ENCODE measurements at regions not wholly inside any gene's neighbourhood (a gene's known extent, or its start where the extent isn't known, plus 50 kb on each side); places are given as distances from the start of the nearest gene placed in this dataset.
"Not testable (repeated sequence)": the region's sequence is repeated elsewhere in the genome, so short reads cannot be mapped to it uniquely, and the experiment has no call there.

DNA sequence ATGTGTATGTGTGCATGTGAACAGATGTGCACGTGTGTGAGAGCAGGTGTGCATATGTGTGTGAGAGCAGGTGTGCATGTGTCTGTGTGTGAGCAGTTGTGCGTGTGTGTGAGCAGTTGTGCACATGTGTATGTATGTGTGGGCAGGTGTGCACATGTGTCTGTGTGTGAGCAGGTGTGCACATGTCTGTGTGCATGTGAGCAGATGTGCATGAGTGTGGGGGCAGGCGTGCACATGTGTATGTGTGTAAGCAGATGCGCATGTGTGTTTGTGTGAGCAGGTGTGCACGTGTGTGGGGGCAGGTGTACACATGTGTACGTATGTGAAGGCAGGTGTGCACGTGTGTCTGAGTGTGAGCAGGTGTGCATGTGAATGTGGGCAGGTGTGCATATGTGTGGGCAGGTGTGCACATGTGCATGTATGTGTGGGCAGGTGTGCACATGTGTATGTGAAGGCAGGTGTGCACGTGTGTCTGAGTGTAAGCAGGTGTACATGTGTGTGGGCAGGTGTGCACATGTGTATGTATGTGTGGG is 66.5 kb upstream of the LRPAP1 start:
- DNase-seq (ENCODE audit: low read depth, low spot score): no peak
- in situ Hi-C loops (cut with HindIII; ENCODE audit: low sequenced_read_pairs): no loop called here
- TF ChIP-seq CTCF (IDR thresholded peaks at IDR 0.05; ENCODE audit: low read depth, low read length): no peak
- H3K4me3 ChIP-seq (ENCODE audit: low read depth, low read length): no peak overlapping the region

GRCh38 chr4:3597896-3598505 is 65.8 kb upstream of the LRPAP1 start:
- DNase-seq (ENCODE audit: low read depth, low spot score); in situ Hi-C loops (cut with HindIII; ENCODE audit: low sequenced_read_pairs); H3K4me3 ChIP-seq (ENCODE audit: low read depth, low read length): not testable (repeated sequence)

- H3K4me3 ChIP-seq (ENCODE audit: low read depth, low read length); DNase-seq (ENCODE audit: low read depth, low spot score); in situ Hi-C loops (cut with HindIII; ENCODE audit: low sequenced_read_pairs): not testable (repeated sequence)
Observed at GRCh38 chr4:3596957-3597733, 64.9 kb upstream of the LRPAP1 start.

DNA sequence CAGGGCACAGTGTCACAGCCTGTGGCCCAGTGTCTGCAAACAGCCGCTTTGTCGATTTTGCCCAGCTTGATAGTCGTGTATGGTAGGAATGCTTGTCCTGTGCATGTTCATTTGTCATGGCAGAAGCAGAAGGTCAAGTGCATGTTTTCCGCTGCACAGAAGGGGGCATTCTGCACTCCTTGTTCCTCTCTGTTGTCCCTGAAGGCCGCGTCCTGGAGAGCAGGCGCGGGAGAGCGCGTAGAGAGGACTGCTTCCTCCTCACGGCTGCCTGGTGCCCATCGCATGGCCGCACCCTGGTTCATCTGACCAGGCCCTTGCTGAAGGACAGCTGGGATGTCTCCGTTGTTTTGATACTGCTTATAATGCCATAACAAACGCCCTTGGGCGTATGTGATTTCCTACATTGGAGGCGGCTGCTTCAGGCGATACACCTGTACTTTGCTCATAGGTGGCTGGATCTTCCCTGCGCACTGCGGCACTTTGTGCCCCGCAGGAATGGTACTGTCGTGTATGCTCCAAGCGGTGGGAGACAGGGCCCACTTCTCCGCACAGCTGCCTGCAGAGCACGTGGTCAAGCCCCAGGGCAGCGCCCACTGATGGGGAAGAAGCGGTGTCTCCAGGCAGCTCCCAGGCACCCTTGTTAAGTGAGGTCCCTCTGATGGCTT is 63.5 kb upstream of the LRPAP1 start:
- DNase-seq (ENCODE audit: low read depth, low spot score); H3K4me3 ChIP-seq (ENCODE audit: low read depth, low read length); in situ Hi-C loops (cut with HindIII; ENCODE audit: low sequenced_read_pairs): not testable (repeated sequence)

GRCh38 chr4:3594751-3595150 is 62.5 kb upstream of the LRPAP1 start:
- in situ Hi-C loops (cut with HindIII; ENCODE audit: low sequenced_read_pairs); H3K4me3 ChIP-seq (ENCODE audit: low read depth, low read length); DNase-seq (ENCODE audit: low read depth, low spot score): not testable (repeated sequence)

DNA sequence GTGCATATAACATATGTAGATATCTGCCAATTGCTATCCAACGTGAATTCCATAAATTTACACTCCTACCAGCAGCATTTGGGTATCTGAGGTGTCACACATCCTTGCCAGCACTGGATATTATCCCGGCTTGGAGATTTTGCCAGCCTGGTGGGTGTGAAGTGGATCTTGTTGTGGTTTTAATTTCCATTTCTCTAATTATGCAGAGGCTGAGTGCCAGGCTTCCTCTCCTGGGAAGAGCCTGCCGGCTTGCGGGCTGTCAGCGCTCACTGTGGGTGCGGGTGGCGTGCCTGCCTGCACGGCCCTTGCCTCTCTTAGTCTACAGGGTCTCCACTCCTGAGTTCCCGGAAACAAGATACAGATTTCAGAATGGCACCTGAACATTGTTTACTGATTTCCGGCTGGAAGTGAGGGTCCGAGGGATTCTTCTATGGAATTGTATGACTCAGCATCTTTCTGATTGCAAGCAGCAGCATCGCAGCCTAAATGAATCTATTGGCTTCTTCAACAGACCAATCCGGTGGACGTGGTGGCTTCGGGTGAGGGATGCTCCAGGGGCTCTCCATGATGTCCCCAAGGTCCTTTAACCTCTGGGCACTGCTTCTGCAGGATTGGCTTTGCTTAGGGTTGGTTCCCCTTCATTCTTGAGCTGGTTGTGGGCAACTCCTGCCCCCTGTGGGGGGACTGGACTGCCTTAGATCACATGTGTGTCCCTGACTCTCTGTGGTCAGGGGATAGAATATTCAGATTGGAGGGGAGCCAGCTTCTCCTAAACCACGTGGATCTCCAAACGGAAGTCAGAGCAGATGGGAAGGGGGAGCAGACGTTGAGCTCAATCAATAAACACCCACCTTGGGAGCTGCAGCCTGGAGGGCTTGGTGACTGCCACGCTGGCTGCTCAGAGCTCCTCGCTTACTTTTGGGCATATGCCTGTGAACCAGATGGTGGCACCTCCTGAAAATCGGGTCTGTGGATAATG is 58.0 kb upstream of the LRPAP1 start:
- DNase-seq (ENCODE audit: low read depth, low spot score); in situ Hi-C loops (cut with HindIII; ENCODE audit: low sequenced_read_pairs); H3K4me3 ChIP-seq (ENCODE audit: low read depth, low read length): not testable (repeated sequence)

- in situ Hi-C loops (cut with HindIII; ENCODE audit: low sequenced_read_pairs): not testable (repeated sequence)
Observed at GRCh38 chr4:3589379-3589778, 57.2 kb upstream of the LRPAP1 start.

DNA sequence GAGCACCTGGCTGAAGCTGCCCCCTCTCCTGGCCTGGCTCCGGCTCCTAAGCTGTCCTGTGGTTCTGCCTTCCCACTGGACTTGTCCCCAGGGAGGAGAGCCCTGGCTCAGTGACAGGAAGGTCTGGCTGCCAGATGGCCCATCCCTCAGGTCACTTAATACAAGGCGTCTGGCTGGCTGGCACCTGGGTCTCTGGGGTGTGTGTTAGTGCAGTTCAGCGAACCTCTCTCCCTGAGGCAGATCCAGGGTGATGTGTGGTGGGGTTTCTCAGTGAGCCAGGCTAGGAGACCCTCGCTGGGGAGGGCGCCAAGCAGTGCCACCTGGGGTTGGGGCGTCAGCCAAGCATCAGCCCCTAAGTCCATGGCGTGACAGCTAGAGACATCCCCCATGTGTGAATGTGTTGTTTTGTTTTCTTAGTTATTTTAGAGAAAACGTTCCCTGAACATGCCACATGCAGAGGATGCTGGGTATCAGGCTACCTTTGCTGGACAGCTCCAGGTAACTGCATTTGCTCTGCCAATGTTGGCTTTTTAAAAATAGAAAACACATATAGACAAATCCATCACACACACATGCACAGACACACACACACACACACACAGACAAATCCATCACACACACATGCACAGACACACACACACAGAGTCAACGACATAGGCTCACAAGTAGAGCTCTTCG is 56.4 kb upstream of the LRPAP1 start:
- DNase-seq (ENCODE audit: low read depth, low spot score); H3K4me3 ChIP-seq (ENCODE audit: low read depth, low read length); in situ Hi-C loops (cut with HindIII; ENCODE audit: low sequenced_read_pairs): not testable (repeated sequence)

More at GRCh38 chr4:3589379-3589778, 57.2 kb upstream of the LRPAP1 start:
- DNase-seq (ENCODE audit: low read depth, low spot score); H3K4me3 ChIP-seq (ENCODE audit: low read depth, low read length): not testable (repeated sequence)

GRCh38 chr4:3586596-3586995 is 54.4 kb upstream of the LRPAP1 start:
- H3K4me3 ChIP-seq (ENCODE audit: low read depth, low read length); DNase-seq (ENCODE audit: low read depth, low spot score); in situ Hi-C loops (cut with HindIII; ENCODE audit: low sequenced_read_pairs): not testable (repeated sequence)

GRCh38 chr4:3585567-3585966 is 53.3 kb upstream of the LRPAP1 start:
- DNase-seq (ENCODE audit: low read depth, low spot score): not testable (repeated sequence)

More at GRCh38 chr4:3585567-3585966, 53.3 kb upstream of the LRPAP1 start:
- in situ Hi-C loops (cut with HindIII; ENCODE audit: low sequenced_read_pairs); H3K4me3 ChIP-seq (ENCODE audit: low read depth, low read length): not testable (repeated sequence)

All from astrocyte of the spinal cord (primary cell).